ENCODE measurements at regions not wholly inside any gene's neighbourhood (a gene's known extent, or its start where the extent isn't known, plus 50 kb on each side); places are given as distances from the start of the nearest gene placed in this dataset.

DNA sequence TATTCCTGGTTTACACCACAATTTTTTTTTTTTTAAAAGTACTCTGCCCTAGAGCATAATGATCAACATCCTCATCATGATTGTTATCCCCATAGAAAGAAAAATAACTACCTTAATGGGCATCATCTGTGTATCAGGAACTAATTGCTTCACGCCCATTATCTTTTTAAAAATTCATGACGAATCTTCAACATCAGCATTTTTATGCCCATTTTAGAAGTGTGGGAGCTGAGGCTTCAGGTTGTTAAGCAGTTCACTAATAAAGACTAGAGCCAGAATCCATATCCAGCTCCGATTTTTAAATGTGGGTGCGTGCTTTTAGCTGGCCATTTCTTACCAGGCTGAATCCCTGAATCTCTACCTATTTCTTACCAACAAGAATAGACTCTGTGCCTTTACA lies 92.9 kb upstream of the KCNA4 start:
- Histone ChIP-seq H3K4me3 (no peak overlapping the region), H3K4me1 (no peaks in the 10 kb centered on the region; the same call in 2 of the 3 replicates), H3K4me2 (no peak overlapping the region), H3K27ac (no peak overlapping the region), H3K9me3 (no peaks in the 10 kb centered on the region)
- DNase-seq (ENCODE audit: low read depth in 1 of 2, low spot score in 1 of 2) (no peak), FAIRE-seq (no peak), ATAC-seq (no peak)
- CTCF ChIA-PET = interaction anchor here (1.5 to 1.9 kb wide), 2 partner anchors 18 to 33 kb away, joined by 5 to 7 read pairs; no protein-coding TSS in a partner anchor
- 4% methylated on average over 4 of the region's 4 CpGs for WGBS (ENCODE audit: missing lambda C conversion rate)
- TF ChIP-seq MAFK (IDR thresholded peaks at IDR 0.05; ENCODE audit: partially characterized antibody) (peak; percentile 51), POLR2AphosphoS2 (conservative IDR thresholded peaks at IDR 0.05; ENCODE audit: low read length) (no peak)
- POLR2A ChIA-PET = no interaction called here

DNA sequence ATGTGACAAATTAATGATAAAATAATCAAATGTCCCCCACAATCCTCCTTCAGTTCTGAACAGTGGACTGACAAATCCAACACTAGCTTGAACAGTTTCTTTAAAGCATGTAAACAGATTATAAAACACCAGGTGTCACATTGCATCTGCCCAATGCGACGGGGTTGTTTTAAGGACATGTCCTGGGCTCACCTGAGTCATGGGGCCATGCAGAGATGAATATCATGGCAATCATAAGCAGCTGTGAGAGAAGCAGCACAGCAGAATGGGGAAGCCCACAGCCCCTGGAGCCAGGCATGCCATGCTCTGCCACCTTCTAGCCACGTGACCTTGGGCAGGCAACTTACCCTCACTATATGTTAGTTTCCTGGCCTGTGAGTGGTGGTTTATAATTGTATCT lies 93.9 kb upstream of the KCNA4 start:
- no peaks in the 10 kb centered on the region for H3K9me3 ChIP-seq
- ChIA-PET CTCF (interaction anchor here (1.5 to 1.9 kb wide), 2 partner anchors 18 to 32 kb away, joined by 5 to 7 read pairs; no protein-coding TSS in a partner anchor), POLR2A (no interaction called here)
- H3K4me1 ChIP-seq = no peaks in the 10 kb centered on the region; the same call in 2 of the 3 replicates
- no peak overlapping the region for H3K4me2 ChIP-seq
- no peak overlapping the region for H3K4me3 ChIP-seq
- TF ChIP-seq, protein P1, sequence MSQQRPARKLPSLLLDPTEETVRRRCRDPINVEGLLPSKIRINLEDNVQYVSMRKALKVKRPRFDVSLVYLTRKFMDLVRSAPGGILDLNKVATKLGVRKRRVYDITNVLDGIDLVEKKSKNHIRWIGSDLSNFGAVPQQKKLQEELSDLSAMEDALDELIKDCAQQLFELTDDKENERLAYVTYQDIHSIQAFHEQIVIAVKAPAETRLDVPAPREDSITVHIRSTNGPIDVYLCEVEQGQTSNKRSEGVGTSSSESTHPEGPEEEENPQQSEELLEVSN (IDR thresholded peaks at IDR 0.05; ENCODE audit: borderline replicate concordance, low read depth) = no peak
- no peak for TF ChIP-seq JUN (IDR thresholded peaks at IDR 0.05)
- no peak for TF ChIP-seq BHLHE40 (IDR thresholded peaks at IDR 0.05; ENCODE audit: low read depth, low read length)
- TF ChIP-seq ESRRA (IDR thresholded peaks at IDR 0.05; ENCODE audit: borderline replicate concordance, low read length) = no peak
- no peak for TF ChIP-seq CBX2 (IDR thresholded peaks at IDR 0.05; ENCODE audit: borderline replicate concordance, low read depth)
- no peak for TF ChIP-seq HOXB5 (CRISPR knock-in tag; IDR thresholded peaks at IDR 0.05)
- no peak for TF ChIP-seq GATA3 (IDR thresholded peaks at IDR 0.05; ENCODE audit: borderline replicate concordance)
- TF ChIP-seq, protein P2, sequence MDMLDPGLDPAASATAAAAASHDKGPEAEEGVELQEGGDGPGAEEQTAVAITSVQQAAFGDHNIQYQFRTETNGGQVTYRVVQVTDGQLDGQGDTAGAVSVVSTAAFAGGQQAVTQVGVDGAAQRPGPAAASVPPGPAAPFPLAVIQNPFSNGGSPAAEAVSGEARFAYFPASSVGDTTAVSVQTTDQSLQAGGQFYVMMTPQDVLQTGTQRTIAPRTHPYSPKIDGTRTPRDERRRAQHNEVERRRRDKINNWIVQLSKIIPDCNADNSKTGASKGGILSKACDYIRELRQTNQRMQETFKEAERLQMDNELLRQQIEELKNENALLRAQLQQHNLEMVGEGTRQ (IDR thresholded peaks at IDR 0.05) = no peak
- no peak for TF ChIP-seq HOXB13 (CRISPR knock-in tag; IDR thresholded peaks at IDR 0.05; ENCODE audit: low read depth)
- TF ChIP-seq EHF (CRISPR knock-in tag; IDR thresholded peaks at IDR 0.05) = no peak
- TF ChIP-seq PHF8 (IDR thresholded peaks at IDR 0.05; ENCODE audit: borderline replicate concordance, low read depth) = no peak
- no peak for TF ChIP-seq MYC (IDR thresholded peaks at IDR 0.05; ENCODE audit: borderline replicate concordance, low read length)
- TF ChIP-seq, protein P3, sequence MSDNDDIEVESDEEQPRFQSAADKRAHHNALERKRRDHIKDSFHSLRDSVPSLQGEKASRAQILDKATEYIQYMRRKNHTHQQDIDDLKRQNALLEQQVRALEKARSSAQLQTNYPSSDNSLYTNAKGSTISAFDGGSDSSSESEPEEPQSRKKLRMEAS (IDR thresholded peaks at IDR 0.05) = no peak
- TF ChIP-seq RNF2 (IDR thresholded peaks at IDR 0.05; ENCODE audit: borderline replicate concordance, low read depth) = no peak
- DNase-seq (ENCODE audit: low read depth in 1 of 2, low spot score in 1 of 2) (no peak), ATAC-seq (no peak), FAIRE-seq (no peak)
- 18% methylated on average over 3 of the region's 3 CpGs for WGBS (ENCODE audit: missing lambda C conversion rate)
- no peak overlapping the region for H3K27ac ChIP-seq

DNA sequence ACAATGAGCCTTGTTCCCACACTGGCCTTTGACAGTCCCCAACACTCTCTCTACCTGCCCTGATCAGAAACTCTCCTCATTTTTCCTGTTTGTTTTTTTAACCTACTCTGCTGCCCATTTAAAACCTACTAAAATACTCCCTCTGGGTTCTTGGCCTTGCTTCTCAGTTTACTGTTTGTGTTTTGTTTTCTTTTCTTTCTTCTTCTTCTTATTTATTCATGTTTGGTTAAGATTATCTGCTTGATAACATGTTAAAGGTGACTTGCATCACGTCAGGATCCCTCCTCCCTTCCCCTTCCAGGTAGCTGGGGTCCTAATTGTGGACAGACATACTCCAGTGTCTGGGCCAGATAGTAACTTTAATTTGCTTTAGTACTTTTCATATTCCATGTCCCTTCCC lies 95.0 kb upstream of the KCNA4 start:
- ATAC-seq = no peak
- no peak for FAIRE-seq
- ChIA-PET POLR2A (no interaction called here), CTCF (interaction anchor here (1.9 kb wide), 1 partner anchor 16 kb away, joined by 7 read pairs; no protein-coding TSS in a partner anchor)
- Histone ChIP-seq H3K4me1 (no peaks in the 10 kb centered on the region; the same call in 2 of the 3 replicates), H3K4me2 (no peak overlapping the region), H3K4me3 (no peak overlapping the region), H3K9me3 (no peaks in the 10 kb centered on the region), H3K27ac (no peak overlapping the region)
- no peak for DNase-seq (ENCODE audit: low read depth in 1 of 2, low spot score in 1 of 2)
- WGBS (ENCODE audit: missing lambda C conversion rate) = 3% methylated on average over 1 of the region's 1 CpG
- TF ChIP-seq, protein P4, sequence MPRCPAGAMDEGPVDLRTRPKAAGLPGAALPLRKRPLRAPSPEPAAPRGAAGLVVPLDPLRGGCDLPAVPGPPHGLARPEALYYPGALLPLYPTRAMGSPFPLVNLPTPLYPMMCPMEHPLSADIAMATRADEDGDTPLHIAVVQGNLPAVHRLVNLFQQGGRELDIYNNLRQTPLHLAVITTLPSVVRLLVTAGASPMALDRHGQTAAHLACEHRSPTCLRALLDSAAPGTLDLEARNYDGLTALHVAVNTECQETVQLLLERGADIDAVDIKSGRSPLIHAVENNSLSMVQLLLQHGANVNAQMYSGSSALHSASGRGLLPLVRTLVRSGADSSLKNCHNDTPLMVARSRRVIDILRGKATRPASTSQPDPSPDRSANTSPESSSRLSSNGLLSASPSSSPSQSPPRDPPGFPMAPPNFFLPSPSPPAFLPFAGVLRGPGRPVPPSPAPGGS (IDR thresholded peaks at IDR 0.05) = no peak
- no peak for TF ChIP-seq RAD21 (conservative IDR thresholded peaks at IDR 0.05 in 1 of 2, IDR thresholded peaks at IDR 0.05 in 1 of 2)
- no peak for TF ChIP-seq PHF8 (IDR thresholded peaks at IDR 0.05; ENCODE audit: borderline replicate concordance, low read depth)
- TF ChIP-seq FOXS1 (CRISPR knock-in tag; IDR thresholded peaks at IDR 0.05) = no peak
- TF ChIP-seq, protein P5, sequence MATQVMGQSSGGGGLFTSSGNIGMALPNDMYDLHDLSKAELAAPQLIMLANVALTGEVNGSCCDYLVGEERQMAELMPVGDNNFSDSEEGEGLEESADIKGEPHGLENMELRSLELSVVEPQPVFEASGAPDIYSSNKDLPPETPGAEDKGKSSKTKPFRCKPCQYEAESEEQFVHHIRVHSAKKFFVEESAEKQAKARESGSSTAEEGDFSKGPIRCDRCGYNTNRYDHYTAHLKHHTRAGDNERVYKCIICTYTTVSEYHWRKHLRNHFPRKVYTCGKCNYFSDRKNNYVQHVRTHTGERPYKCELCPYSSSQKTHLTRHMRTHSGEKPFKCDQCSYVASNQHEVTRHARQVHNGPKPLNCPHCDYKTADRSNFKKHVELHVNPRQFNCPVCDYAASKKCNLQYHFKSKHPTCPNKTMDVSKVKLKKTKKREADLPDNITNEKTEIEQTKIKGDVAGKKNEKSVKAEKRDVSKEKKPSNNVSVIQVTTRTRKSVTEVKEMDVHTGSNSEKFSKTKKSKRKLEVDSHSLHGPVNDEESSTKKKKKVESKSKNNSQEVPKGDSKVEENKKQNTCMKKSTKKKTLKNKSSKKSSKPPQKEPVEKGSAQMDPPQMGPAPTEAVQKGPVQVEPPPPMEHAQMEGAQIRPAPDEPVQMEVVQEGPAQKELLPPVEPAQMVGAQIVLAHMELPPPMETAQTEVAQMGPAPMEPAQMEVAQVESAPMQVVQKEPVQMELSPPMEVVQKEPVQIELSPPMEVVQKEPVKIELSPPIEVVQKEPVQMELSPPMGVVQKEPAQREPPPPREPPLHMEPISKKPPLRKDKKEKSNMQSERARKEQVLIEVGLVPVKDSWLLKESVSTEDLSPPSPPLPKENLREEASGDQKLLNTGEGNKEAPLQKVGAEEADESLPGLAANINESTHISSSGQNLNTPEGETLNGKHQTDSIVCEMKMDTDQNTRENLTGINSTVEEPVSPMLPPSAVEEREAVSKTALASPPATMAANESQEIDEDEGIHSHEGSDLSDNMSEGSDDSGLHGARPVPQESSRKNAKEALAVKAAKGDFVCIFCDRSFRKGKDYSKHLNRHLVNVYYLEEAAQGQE (IDR thresholded peaks at IDR 0.05) = no peak
- no peak for TF ChIP-seq FOSL2 (IDR thresholded peaks at IDR 0.05)
- no peak for TF ChIP-seq FOSL2 (CRISPR knock-in tag; IDR thresholded peaks at IDR 0.05)
- no peak for TF ChIP-seq CHD2 (IDR thresholded peaks at IDR 0.05; ENCODE audit: low read length, partially characterized antibody)
- no peak for TF ChIP-seq RNF2 (IDR thresholded peaks at IDR 0.05; ENCODE audit: borderline replicate concordance, low read depth)
- no peak for TF ChIP-seq CBX8 (IDR thresholded peaks at IDR 0.05)
- no peak for TF ChIP-seq ZC3H11A (IDR thresholded peaks at IDR 0.05)
- TF ChIP-seq SMC3 (IDR thresholded peaks at IDR 0.05) = no peak
- TF ChIP-seq, protein P6, sequence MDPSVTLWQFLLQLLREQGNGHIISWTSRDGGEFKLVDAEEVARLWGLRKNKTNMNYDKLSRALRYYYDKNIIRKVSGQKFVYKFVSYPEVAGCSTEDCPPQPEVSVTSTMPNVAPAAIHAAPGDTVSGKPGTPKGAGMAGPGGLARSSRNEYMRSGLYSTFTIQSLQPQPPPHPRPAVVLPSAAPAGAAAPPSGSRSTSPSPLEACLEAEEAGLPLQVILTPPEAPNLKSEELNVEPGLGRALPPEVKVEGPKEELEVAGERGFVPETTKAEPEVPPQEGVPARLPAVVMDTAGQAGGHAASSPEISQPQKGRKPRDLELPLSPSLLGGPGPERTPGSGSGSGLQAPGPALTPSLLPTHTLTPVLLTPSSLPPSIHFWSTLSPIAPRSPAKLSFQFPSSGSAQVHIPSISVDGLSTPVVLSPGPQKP (IDR thresholded peaks at IDR 0.05; ENCODE audit: low read depth, low read length) = no peak
- no peak for TF ChIP-seq NFE2L2 (conservative IDR thresholded peaks at IDR 0.05; ENCODE audit: low read length)

Data from A549 (cell line).